Esophagus muscularis mucosa (tissue), 4 donors: ENCODE measurements at regions not wholly inside any gene's neighbourhood (a gene's known extent, or its start where the extent isn't known, plus 50 kb on each side); places are given as distances from the start of the nearest gene placed in this dataset.

ENCODE experiments used
- DNase-seq: peaks from one replicate; pipeline ENCODE4 v3.0.0-alpha.2; 2017; ENCODE audit errors: extremely low spot score
- H3K27ac ChIP-seq, 4 donors: fragments of 200-600 bp; sonication (generic); replicated peaks in 1 of 4; 1 replicate in 3 of 4; 2 replicates in 1 of 4; pipeline ENCODE4 v1.5.1; 2016 to 2019; ENCODE audit warnings: mild to moderate bottlenecking in 1 of 4
- H3K27me3 ChIP-seq, 4 donors: fragments of 200-600 bp; sonication (generic); one replicate each; pipeline versions ENCODE4 v1.5.1 to v1.6.0; 2016 to 2019
- H3K36me3 ChIP-seq, 4 donors: fragments of 200-600 bp; sonication (generic); one replicate each; pipeline ENCODE4 v1.5.1; 2016 to 2019
- H3K4me1 ChIP-seq, 4 donors: fragments of 200-600 bp; sonication (generic); one replicate each; pipeline ENCODE4 v1.5.1; 2016 to 2019
- H3K4me3 ChIP-seq, 4 donors: fragments of 200-600 bp; sonication (generic); 1 replicate in 2 of 4; 2 replicates in 2 of 4; pipeline ENCODE4 v1.5.1; 2016 to 2019; ENCODE audit warnings: mild to moderate bottlenecking in 4 of 4, moderate library complexity in 1 of 4
- H3K9me3 ChIP-seq, 4 donors: fragments of 200-600 bp; sonication (generic); 1 replicate in 3 of 4; 2 replicates in 1 of 4; pipeline ENCODE4 v1.5.1; 2016 to 2019
- EP300 ChIP-seq: sonication (generic); formaldehyde crosslinking; IDR thresholded peaks from one replicate; pipeline ENCODE4 v1.6.1; 2017; ENCODE audit warnings: antibody characterized with exemption
- POLR2A ChIP-seq: fragments of 450-650 bp; IDR thresholded peaks from one replicate; pipeline ENCODE4 v1.6.1; 2017; ENCODE audit warnings: antibody characterized with exemption, moderate library complexity, mild to moderate bottlenecking, low read depth
- POLR2AphosphoS5 ChIP-seq, 2 donors: sonication (generic); formaldehyde crosslinking; IDR thresholded peaks; one replicate each; pipeline ENCODE4 v1.6.1; 2017; ENCODE audit warnings: antibody characterized with exemption in 2 of 2
- WGBS: methylation state at CpG from one replicate; pipeline ENCODE4 v1.1.5; 2018; 5-methylcytosine and 5-hydroxymethylcytosine counted together
- intact Hi-C: fragments of 100-400 bp; cut with DNase I; formaldehyde crosslinking; loops from one replicate; pipeline ENCODE4 v1.15.1; 2023
- TF ChIP-seq, protein P1 (sequence below), 3 experiments: fragments of 200-600 bp in 2 of 3; fragments of 450-650 bp in 1 of 3; sonication (generic) in 2 of 3; IDR thresholded peaks; one replicate each; pipeline ENCODE4 v1.5.1; 2017 to 2019; ENCODE audit warnings: antibody characterized with exemption in 3 of 3, mild to moderate bottlenecking in 2 of 3, moderate library complexity in 1 of 3

DNA sequence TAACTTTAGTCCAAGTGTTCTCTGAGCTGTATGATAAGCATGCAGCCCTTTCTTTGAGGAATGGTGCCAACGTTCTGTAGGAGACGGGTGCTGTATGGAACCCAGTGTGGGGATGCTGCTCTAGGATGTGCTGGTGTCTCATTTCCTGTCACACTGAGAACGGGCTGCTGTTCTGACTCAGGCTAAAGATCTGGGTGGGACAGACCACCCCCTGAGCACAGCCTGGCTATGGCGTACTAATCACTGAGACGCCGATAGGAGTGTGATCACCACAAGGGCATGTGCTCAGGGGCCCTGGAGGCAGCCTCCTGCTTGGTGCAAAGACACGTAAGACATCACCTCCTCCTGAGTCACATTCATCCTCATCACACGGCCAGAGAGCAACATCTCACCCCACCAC, 240.4 kb downstream of the IRX2 start:
- no peaks in the 10 kb centered on the region for H3K9me3 ChIP-seq
- H3K4me1 ChIP-seq = no peaks in the 10 kb centered on the region
- intact Hi-C loops = no loop called here
- no CpG with 5 or more reads among the region's 8 CpGs for WGBS
- peaks cover 0 to 4% (median 0%) of the 10 kb centered on the region in 4 donors for H3K27me3 ChIP-seq
- no peak for DNase-seq
- no peaks in the 10 kb centered on the region for H3K36me3 ChIP-seq
- no peak overlapping the region for H3K4me3 ChIP-seq
- H3K27ac ChIP-seq = no peak overlapping the region
- TF ChIP-seq, protein P1, sequence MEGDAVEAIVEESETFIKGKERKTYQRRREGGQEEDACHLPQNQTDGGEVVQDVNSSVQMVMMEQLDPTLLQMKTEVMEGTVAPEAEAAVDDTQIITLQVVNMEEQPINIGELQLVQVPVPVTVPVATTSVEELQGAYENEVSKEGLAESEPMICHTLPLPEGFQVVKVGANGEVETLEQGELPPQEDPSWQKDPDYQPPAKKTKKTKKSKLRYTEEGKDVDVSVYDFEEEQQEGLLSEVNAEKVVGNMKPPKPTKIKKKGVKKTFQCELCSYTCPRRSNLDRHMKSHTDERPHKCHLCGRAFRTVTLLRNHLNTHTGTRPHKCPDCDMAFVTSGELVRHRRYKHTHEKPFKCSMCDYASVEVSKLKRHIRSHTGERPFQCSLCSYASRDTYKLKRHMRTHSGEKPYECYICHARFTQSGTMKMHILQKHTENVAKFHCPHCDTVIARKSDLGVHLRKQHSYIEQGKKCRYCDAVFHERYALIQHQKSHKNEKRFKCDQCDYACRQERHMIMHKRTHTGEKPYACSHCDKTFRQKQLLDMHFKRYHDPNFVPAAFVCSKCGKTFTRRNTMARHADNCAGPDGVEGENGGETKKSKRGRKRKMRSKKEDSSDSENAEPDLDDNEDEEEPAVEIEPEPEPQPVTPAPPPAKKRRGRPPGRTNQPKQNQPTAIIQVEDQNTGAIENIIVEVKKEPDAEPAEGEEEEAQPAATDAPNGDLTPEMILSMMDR (IDR thresholded peaks at IDR 0.05) = no peak
- no peak for TF ChIP-seq POLR2A
- no peak for TF ChIP-seq POLR2AphosphoS5 (IDR thresholded peaks at IDR 0.05)
- no peak for TF ChIP-seq EP300

DNA sequence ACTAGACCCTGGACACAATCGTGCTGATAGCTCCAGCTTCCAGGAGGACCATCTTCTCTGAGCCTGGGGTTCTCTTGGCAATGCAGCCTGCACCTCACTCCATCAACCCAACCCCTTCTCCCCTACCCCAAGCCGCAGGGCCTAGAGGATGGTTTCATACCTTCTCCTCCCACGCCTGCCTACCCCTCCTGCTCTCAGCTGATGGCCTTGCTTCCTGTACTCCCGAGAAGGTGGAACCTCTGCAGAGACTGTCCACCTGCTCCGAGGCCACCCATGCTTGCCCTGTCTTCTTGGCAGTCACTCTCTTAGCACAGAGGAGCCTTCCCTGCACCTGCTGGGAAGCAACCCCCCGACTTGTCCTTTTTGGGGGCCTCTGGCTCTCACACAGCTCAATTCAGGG, 241.9 kb downstream of the IRX2 start:
- H3K27me3 ChIP-seq = no peaks in the 10 kb centered on the region
- H3K4me3 ChIP-seq = no peak overlapping the region
- WGBS = 80% methylated on average over 6 of the region's 6 CpGs
- H3K36me3 ChIP-seq = no peaks in the 10 kb centered on the region
- no peaks in the 10 kb centered on the region for H3K4me1 ChIP-seq
- no peak for DNase-seq
- TF ChIP-seq POLR2AphosphoS5 (IDR thresholded peaks at IDR 0.05) (no peak), POLR2A (no peak)
- TF ChIP-seq, protein P1 (IDR thresholded peaks at IDR 0.05) = no peak
- no peaks in the 10 kb centered on the region for H3K9me3 ChIP-seq
- intact Hi-C loops = no loop called here
- no peak overlapping the region for H3K27ac ChIP-seq

GRCh38 chr5:2508514-2508913, 243.0 kb downstream of the IRX2 start:
- no peaks in the 10 kb centered on the region for H3K9me3 ChIP-seq
- H3K27ac ChIP-seq = no peak overlapping the region
- H3K4me3 ChIP-seq = no peak overlapping the region
- DNase-seq = peak; percentile 86
- TF ChIP-seq POLR2AphosphoS5 (IDR thresholded peaks at IDR 0.05) = no peak
- no peak for TF ChIP-seq POLR2A
- no peak for TF ChIP-seq EP300
- TF ChIP-seq, protein P1 (IDR thresholded peaks at IDR 0.05) = no peak
- intact Hi-C loops = no loop called here
- H3K27me3 ChIP-seq = no peaks in the 10 kb centered on the region
- no peaks in the 10 kb centered on the region for H3K4me1 ChIP-seq
- 80% methylated on average over 11 of the region's 12 CpGs for WGBS
- no peaks in the 10 kb centered on the region for H3K36me3 ChIP-seq

DNA sequence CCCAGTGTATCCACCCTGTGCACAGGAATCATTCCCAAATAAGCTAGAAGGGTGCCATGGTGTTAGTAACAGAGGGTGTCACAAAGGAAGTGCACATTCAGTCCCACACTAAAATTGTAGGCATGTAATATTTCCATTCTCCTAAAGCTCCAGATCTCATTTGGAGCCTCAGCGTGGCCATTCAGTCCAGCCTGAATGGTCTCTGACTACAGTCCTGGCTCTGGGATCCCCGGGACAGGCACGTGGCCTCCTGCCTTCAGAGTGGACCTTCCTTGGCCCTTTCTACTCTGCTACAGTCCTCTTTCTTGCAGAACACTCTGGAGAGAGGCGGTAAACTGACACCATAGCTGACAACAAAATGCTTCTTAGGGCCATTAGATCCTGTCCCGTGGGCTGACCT, 243.9 kb downstream of the IRX2 start:
- Histone ChIP-seq H3K4me3 (no peak overlapping the region), H3K9me3 (peaks cover 0 to 4% (median 0%) of the 10 kb centered on the region in 4 donors), H3K4me1 (no peaks in the 10 kb centered on the region), H3K36me3 (no peaks in the 10 kb centered on the region), H3K27me3 (no peaks in the 10 kb centered on the region), H3K27ac (no peak overlapping the region)
- TF ChIP-seq POLR2AphosphoS5 (IDR thresholded peaks at IDR 0.05) (no peak), POLR2A (no peak), EP300 (no peak)
- TF ChIP-seq, protein P1 (IDR thresholded peaks at IDR 0.05) = no peak
- 82% methylated on average over 5 of the region's 5 CpGs for WGBS
- intact Hi-C loops = no loop called here
- DNase-seq = peak; percentile 91

DNA sequence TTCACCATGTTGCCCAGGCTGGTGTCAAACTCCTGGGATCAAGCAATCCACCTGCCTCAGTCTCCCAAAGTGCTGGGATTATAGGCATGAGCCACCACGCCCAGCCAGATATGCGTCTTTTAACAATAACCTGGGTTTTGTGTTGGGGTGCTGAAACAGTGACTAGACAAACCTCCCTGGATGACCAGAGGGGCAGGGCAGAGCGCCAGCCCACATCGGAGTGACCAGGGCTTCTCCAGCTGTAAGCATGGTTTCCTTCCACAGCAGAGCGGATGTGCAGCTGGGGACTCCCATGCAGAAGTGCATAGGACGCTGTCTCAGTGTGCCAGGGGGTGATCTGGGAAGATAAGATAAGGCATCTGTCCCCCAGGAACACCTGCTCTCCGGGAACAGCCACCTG, 244.9 kb downstream of the IRX2 start:
- H3K27me3 ChIP-seq = no peaks in the 10 kb centered on the region
- no peak overlapping the region for H3K27ac ChIP-seq
- H3K4me3 ChIP-seq = no peak overlapping the region
- intact Hi-C loops = no loop called here
- H3K36me3 ChIP-seq = no peaks in the 10 kb centered on the region
- H3K4me1 ChIP-seq = no peaks in the 10 kb centered on the region
- 75% methylated on average over 4 of the region's 7 CpGs for WGBS
- DNase-seq = peak; percentile 64
- TF ChIP-seq, protein P1 (IDR thresholded peaks at IDR 0.05) = no peak
- no peak for TF ChIP-seq POLR2A
- TF ChIP-seq EP300 = no peak
- TF ChIP-seq POLR2AphosphoS5 (IDR thresholded peaks at IDR 0.05) = no peak
- H3K9me3 ChIP-seq = peaks cover 0 to 4% (median 0%) of the 10 kb centered on the region in 4 donors
